ENCODE measurements at regions not wholly inside any gene's neighbourhood (a gene's known extent, or its start where the extent isn't known, plus 50 kb on each side); places are given as distances from the start of the nearest gene placed in this dataset.
"Not testable (repeated sequence)": the region's sequence is repeated elsewhere in the genome, so short reads cannot be mapped to it uniquely, and the experiment has no call there.

DNA sequence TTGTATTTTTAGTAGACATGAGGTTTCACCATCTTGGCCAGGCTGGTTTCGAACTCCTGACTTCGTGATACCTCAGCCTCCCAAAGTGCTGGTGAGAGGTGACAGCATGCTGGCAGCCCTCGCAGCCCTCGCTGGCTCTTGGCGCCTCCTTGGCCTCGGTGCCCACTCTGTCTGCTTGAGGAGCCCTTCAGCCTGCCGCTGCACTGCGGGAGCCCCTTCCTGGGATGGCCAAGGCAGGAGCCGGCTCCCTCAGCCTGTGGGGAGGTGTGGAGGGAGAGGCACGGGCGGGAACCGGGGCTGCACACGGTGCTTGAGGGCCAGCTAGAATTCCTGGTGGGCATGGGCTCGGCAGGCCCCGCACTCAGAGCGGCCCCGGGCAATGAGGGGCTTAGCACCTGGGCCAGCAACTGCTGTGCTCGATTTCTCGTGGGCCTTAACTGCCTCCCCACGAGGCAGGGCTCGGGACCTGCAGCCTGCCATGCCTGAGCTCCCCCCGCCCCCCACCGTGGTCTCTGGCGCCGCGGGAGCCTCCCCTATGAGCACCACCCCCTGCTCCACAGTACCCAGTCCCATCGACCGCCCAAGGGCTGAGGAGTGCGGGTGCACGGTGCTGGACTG is 96.5 kb upstream of the RHOBTB1 start:
- DNase-seq: no peak

DNA sequence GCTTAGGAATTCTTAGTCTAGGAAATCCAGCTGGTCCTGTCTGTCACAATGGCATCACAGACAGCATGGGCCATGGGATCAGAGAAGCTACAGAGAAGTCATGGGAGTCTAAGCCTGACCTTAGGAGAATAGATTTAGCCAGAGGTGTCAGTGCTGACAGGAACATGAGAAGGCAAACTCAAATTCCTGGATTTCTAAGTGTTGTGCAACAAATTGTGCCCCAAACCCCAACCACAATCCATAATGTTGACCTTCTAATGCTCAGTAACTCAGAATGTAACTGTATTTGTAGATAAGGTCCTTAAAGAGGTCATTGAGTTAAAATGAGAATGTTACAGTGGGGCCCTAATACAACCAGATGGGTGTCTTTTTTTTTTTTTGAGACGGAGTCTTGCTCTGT is 95.9 kb upstream of the RHOBTB1 start:
- no peak for DNase-seq

DNA sequence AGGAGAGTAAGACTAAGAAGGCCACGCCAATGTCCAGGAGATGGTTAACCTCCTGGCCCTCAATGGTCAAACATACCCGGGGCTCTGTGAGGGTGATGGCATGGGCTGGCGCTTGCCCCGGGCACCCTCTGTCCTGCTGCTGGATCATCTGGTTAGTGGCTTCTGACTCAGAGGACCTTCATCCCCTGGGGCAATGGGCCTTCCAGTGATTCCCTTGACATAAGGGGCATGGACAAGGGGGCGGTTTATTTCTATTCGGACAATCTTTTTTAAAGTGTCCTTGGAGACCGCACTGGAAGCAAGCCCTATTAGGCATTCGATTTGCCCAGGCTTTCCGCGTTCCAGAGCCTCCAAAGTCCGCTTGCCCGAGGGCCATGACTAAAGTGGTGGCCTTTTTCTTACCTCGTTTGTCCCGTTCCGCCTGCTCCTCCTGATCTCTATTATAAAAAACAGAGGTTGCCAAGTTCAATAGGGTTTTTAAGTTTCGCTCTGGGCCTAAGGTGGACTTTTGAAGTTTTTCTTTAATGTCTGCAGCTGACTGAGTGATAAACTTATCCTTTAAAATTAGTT is 93.4 kb upstream of the RHOBTB1 start:
- DNase-seq: not testable (repeated sequence)

DNA sequence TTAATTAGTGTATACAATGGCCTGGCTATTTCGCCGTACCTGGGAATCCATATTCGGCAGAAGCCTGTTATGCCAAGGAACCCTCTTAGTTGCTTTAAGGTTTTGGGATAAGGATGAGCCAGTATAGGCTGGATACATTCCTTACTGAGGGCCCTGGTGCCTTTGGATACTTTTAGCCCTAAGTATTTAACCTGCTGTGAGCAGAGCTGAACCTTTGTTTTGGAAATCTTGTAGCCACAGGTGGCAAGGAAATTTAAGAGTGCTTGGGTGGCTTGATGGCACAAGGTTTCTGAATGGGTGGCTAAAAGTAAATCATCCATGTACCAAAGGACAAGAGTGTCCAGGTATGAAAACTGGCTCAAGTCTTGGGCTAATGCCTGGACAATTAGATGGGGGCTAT is 92.2 kb upstream of the RHOBTB1 start:
- DNase-seq: not testable (repeated sequence)

DNA sequence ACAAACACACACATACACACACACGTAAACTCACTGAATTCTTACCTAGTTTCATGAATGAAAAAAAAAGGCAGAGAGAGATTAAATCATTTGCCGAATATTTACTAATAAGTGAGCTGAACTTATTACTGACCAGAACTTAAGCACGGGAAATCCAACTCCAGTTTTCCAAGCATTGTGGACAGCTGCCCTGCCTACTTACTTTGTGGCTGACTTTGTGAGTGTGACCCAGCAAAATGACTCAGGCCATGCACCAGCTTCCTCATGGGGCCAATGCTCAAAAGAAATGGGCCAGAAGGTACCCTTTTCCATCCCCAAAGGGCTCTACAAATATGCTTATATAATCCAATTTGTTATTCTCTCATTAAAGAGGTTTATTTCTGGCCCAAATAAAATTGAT is 87.4 kb upstream of the RHOBTB1 start:
- DNase-seq: no peak

DNA sequence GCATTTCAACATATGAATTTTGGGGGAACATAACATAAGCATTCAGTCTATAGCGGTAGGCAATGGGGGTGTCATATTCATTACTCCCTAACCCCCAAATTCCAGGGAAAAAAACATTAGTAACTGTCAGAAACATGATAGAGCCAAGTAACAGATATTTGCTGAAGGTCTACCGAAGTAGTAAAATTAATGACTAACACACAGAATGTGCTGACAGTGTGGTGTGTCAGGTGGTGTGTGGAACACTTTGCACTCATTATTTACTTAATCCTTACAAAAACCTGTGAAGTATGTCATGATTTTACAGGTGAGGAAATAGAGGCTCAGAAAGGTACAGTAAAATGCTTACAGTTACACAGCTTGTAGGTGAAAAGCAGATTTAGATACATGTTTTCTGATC is 85.4 kb upstream of the RHOBTB1 start:
- DNase-seq: no peak

DNA sequence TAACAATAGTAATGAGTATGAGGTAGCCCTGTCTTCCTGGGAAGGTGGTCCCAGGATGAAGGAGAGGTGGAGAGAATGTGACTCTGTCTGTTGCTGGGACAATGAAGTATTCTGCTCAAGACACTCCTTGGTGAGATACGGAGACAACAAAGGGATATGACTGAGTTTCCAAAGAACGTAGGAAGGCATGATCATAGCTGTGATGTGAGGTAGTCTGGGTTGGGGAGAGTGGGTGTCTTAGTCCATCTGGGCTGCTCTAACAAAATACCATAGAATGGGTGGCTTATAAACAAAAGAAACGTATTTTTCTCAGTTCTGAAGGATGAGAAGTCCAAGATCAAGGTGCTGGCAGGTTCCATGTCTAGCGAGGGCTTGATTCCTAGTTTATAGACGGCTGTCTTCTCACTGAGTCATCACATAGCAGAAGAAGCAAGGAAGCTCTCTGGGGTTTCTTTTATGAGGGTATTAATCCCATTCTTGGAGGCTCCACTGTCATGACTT is 84.9 kb upstream of the RHOBTB1 start:
- no peak for DNase-seq

DNA sequence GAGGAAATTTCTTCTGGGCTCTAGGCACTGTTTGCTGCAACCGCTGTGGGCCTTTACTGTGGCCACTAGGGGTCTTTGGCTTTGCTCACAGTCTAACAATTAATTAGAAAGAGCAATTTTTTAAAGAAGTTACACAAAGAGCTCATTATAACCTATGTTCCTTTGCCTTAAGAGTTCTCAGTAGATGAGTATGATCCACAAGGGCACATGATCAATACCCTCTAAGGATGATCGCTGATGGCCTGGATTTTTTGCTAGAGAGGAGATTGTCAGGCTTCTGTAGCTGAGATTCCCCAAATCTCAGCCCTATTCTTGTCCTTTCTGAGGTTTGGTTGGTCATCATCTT is 80.8 kb upstream of the RHOBTB1 start:
- DNase-seq: peak; percentile 17

DNA sequence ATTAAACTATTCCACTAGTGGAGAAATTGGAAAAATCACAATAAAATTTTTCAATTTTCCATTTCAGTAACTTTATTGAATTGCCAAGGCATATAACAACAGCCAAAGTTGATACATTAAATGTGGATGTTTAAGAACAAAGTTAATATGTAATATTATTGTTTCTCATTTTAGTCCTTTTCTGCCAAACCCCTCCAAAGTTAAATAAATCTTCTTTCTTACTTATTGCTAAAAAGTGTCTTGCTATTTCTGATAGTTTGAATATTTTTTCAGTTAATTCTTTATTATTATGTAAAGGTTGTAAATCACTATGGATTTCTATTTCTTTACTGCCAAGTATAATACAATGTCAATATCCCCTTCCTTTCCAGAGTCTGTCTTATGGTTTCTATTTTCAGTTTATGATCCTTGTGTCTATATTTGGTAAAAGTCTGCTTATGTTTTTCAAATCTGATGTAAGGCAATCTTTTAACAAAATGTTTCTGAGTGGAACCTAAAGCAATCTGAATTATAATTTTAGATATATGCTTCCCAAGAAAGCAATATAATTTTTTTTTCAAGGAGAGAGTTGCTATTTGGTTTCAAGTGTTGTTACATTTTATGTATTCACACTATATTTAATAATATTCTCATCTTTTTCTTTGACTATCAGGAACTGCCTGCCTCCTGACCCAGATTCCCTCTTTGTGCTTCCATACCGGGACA is 80.3 kb upstream of the RHOBTB1 start:
- DNase-seq: no peak

DNA sequence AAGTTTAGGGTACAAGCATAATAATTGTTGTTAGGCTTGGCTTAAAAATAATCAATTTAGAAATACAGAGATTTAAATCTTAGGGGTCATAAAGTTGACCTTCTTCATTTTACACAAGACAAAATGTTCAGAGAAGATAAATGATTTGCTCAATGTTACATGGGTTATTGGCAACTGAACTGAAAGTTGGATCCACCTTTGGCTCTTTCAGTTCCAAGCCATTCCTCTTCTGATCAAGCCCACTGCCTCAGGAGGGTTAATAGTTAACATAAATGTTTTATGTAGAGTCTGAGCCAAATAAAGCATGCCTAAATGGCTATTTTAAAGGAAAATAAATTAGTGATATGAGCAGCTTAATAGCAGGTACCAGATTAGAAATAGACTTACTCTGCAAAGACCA is 79.1 kb upstream of the RHOBTB1 start:
- DNase-seq: no peak

DNA sequence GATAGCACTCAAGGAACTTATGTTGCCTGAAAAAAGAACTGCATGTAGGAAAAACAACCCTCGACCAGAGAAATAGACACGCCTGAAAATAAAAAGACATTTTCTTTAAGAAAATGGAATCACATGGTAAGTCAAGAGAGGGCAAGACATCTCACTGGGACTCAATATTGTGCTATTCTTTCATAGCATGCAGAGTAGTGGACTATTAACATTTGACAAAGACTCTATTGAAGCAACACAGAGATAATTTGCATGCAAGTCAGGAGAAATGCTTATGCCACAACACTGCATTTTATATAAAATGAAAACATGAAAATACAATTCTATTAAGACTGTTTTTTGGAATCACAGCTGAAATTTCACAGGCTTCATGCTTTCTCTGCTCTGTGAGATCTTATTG is 77.9 kb upstream of the RHOBTB1 start:
- no peak for DNase-seq

DNA sequence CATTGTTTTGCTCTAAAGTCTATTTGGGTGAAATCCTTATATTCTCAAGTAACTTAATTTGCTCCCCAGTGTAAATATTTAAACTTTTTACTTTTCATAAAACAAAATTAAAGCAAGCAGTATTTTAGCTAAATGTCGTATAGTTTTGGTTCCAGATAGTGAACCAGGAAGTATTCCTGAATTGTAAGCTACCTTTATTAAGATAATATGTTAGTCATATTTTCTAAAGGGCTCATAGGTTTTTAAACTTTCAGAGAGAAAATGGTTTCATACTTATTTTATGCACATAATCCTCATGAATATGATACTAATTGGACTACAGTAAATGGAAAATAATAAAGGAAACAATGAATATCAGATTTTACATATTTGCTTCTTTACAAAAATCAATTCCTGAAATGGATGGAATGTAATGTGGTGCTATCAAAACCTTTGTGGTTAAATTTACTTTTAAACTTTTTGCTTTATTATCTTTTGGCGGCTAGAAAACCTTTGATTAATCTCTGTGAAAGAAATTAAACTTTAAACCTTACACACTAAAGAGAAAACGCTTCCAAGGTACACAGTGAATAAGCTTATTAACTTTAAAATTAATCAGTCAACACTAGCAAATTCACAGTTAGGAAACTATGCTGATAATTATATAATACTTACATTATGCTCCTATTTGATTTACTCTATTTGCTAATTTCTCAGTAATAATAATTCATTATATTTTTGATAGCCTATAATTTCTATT is 76.6 kb upstream of the RHOBTB1 start:
- no peak for DNase-seq

DNA sequence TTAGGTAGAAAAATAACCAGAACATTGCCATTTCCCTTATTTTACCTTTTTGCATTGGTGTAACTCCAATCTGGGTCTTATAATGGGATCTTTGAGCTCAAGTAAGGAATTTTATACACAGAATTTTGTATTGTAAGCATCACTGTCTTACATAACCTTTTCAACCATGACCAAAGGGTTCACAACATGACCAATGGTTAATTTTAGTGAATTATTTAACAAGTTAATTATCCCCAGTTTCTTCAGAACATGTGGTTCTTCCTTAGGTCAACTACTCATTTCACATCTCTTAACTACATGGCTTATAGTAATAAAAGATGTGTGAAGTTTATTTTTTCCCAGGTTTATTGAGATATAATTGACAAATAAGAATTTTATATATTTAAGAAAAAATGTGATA is 74.2 kb upstream of the RHOBTB1 start:
- no peak for DNase-seq

DNA sequence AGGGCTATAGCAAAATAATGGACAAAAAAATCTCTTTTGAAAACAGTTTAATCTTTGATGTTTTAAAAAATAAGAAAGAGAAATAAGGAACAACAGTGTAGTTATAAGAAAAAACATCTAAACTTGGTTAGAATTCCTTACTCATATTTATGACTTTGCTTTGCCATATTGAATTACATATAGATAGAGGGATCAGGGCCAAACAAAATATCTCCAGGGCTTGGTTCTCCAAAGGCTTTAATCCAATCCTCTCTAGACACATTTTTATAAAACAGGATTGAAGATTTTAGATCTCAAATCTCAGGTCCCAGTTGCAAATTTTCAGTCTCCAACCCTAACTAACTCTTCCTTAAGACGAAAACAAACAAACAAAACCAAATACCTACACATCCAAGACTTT is 72.6 kb upstream of the RHOBTB1 start:
- DNase-seq: no peak

DNA sequence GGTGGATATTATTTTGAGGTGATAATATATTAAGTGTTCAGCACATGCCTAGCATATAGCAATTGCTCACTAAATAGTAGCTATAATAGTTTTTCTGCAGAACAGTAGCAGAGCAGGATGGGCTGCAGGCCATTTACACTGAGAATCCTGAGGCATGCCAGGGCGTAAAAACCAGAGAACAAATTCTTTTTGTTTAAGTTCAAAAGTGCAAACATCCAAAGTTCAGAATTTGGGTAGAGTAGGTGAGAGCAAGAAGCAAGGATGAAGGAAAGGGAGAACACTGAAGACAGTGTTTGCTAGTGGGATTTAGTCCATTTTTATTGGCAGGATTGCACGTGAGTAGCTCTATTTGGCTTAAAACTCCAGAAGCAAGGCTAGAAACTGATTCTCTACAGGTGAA is 72.0 kb upstream of the RHOBTB1 start:
- DNase-seq: no peak

DNA sequence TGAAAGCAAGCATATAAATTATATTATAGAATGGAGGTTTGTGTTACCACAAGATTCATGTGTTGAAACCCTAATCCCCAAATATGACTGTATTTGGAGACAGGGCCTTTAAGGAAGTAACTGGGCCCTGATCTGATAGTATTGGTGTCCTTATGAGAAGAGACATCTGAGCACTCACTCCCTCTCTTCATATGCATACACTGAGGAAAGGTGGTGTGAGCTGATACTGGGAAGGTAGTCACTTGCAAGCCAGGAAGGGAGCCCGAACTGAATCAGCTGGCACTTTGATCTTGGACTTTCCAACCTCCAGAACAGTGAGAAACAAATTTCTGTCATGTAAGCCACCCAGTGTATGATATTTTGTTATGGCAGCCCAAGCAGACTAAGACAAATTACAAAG is 66.9 kb upstream of the RHOBTB1 start:
- DNase-seq: no peak

DNA sequence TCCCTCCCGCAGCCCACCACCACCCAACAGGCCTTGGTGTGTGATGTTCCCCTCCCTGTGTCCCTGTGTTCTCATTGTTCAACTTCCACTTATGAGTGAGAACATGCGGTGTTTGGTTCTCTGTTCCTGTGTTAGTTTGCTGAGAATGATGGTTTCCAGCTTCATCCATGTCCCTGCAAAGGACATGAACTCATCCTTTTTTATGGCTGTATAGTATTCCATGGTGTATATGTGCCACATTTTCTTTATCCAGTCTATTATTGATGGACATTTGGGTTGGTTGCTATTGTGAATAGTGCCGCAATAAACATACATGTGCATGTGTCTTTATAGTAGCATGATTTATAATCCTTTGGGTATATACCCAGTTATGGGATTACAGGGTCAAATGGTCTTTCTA is 59.1 kb upstream of the RHOBTB1 start:
- DNase-seq: not testable (repeated sequence)

DNA sequence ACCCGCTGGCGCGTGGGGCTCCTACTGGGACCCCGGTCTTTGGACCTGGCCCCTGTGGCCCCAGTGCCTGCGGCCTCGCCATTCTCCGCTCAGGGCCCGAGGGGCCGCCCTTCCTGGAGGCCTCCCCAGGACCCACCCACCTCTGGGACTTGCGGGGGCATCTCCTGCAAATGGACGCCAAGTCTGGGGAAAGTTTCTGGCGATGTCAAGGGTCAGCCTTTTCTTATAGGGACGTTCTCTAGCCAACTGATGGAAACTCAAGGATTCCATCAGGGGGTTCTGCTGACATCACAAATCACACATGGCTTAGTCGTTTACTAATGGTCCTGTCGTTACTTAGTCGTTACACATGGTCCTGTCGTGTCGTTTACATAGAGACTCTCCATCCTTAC is 57.7 kb upstream of the RHOBTB1 start:
- no peak for DNase-seq

DNA sequence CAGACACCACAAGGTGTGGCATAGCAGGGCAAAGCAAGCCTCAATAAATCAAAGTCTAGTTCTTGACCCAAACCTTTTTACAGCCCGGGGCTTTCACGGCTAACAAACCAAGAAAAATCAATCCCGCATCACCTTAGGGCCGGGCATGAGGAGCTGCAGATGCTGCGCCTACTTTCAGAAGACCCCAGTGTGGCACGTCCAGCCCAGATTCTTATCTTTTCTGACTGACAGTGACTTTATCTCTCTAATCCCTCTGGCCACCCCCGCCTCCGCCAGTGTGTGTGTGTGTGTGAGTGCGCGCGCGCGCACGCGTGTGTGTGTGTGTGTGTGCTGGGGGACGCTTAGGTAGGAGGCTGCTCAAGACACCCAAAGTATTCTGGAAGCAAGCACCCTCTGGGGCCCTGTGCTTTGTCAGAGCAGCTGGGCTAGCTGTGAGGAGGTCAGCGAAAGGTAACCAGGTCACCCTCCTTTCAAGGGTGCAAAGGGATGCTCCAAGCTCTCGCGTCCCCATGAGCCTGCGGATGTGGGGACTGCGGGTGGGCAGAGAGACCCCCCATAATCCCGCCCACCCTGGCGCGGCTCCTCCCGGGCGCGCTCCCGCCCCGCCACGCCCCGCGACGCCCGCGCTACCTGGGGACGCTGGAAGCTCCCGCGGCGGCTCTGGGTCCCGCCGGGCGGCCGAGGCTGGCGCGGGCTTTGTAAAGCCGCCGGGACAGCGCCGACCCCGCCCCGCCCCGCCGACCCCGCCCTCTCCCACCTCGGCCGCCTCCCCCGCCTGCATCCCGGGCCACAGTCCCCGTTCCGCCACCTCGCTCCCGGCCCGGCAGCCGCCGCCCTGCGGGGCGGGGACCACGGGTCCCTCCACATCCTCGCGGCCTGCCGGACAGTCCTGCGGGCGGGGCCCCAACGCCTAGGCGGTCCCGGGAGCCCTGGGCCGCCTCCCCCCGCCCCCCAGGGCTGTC is 57.1 kb upstream of the RHOBTB1 start:
- peak; percentile 26 for DNase-seq

DNA sequence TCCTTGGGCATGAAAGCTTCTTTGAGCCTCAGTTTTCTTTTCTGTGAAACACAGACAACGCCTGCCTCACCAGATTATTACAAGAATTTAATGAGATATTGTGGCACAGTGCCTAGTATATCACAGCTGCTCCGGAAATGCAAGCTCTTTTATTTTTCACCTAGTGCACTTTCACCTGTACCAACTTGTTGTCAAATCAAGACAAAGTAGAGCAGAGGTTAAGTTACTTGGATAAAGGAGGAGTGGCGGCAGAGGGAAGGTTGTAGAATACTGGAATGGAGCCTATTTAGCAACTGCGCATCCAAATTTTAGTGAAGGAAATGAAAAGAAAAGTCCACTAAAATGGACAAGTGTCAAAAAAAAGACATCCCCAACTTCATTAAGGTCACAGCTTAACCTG is 54.9 kb upstream of the RHOBTB1 start:
- DNase-seq: no peak

DNA sequence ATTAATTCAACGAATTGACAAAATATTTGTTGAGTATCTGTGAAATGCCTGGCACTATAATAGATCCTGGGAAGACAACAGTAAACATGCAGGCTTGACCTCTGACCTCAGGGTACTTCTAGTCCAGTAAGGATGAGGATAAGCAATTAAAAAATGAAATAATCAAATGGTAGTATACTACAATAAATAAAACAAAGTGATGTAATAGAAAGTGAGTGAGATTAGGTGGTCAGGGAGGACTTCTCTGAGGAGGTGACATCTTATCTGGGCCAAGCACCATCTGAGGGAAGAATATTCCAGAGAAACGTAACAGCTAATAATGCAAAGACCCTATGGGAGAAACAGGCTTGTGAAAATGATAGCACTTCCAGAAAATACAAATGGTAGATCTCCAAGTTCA is 50.1 kb upstream of the RHOBTB1 start:
- no peak for DNase-seq

Measured in fibroblast of skin of abdomen (primary cell).